ENCODE measurements at regions not wholly inside any gene's neighbourhood (a gene's known extent, or its start where the extent isn't known, plus 50 kb on each side); places are given as distances from the start of the nearest gene placed in this dataset.

DNA sequence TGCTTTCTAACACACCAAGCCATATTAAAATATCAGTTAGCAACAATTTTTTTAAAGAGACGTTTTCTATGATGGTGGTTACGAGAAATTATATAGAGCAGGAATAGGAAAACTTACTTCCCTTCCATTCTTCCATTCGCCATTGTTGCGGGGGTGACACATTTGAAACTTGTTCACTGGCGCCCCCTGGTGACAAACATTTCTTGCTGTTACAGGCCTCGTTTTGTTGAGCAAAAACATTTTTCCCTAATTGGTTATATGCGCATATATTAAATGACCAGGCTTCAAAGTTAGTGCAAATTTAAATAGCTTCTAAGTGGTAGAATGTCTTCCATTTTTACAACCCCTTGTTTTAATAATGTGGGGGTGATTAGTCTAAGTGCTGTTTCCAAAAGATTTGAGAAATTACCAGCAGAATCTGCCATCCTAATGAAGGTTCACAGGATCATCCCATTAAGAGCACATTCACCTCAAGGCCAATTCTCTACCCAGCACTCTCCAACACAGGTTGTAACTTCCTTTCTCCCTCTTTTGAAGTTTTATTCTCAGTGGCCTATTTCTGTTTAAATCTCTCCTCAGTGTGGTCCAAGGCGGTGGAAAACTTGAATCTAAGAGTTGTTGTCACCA lies 1124.7 kb downstream of the FLRT2 start:
- DNase-seq (ENCODE audit: low read depth in 1 of 2, low spot score in 1 of 2): no peak

DNA sequence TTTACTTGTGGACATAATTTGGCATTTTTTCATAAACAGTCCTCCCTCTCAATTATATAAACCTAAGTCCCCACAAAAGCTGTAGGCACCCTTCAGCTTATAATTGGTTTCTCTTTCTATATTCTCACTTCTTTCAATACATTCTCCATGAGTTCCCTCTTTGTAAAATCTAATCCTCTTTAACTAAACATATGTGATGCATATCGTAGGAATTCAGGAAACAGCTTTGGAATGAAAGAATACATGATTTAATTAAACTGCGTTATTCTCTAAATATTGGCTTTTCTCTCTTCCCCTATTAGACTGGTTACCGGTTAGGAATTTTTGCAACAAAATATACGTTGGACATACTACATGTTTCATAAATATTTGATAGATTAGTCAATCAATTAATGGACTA lies 1122.6 kb downstream of the FLRT2 start:
- DNase-seq (ENCODE audit: low read depth in 1 of 2, low spot score in 1 of 2): no peak

GRCh38 chr14:86646696-86647690 lies 1117.0 kb downstream of the FLRT2 start:
- DNase-seq (ENCODE audit: low read depth in 1 of 2, low spot score in 1 of 2): no peak

- DNase-seq (ENCODE audit: low read depth in 1 of 2, low spot score in 1 of 2): no peak
Observed at GRCh38 chr14:86646125-86646524, 1116.2 kb downstream of the FLRT2 start.

GRCh38 chr14:86641310-86641709 lies 1111.4 kb downstream of the FLRT2 start:
- DNase-seq (ENCODE audit: low read depth in 1 of 2, low spot score in 1 of 2): no peak

DNA sequence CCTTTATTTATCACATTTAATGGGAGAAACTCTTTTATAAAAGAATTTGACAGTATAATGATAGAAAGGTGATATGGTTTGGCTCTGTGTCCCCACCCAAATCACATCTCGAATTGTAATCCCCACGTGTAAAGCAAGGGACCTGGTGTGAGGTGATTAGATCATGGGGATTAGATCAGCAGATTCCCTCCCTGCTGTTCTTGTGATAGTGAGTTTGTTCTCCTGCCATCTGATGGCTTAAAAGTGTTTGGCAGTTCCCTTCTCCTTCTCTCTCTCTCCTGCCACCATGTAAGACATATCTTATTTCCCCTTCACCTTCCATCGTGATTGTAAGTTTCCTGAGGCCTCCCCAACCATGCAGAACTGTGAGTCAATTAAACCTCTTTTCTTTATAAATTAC lies 1110.3 kb downstream of the FLRT2 start:
- DNase-seq (ENCODE audit: low read depth in 1 of 2, low spot score in 1 of 2): no peak

GRCh38 chr14:86639666-86640065 lies 1109.7 kb downstream of the FLRT2 start:
- DNase-seq (ENCODE audit: low read depth in 1 of 2, low spot score in 1 of 2): no peak

DNA sequence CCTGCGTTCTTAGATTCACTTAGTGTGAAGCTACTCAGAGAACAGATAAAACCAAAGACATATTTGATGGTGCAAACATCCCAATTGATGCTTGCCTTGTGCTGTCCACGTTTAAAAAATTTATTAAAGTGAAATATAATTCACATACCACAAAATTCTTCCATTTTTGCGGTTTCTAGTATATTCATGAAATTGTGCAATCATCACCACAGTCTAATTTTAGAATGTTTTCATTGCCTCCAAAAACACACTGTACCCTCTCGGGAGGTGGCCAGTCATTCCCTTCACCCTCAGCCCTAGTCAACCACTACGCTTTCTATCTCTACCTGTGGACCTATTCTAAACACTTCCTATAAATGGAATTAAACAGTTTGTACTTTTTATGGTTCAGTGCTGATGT lies 1109.2 kb downstream of the FLRT2 start:
- no peak for DNase-seq (ENCODE audit: low read depth in 1 of 2, low spot score in 1 of 2)

- DNase-seq (ENCODE audit: low read depth in 1 of 2, low spot score in 1 of 2): no peak
Observed at GRCh38 chr14:86627080-86627479, 1097.1 kb downstream of the FLRT2 start.

GRCh38 chr14:86626530-86626929 lies 1096.6 kb downstream of the FLRT2 start:
- DNase-seq (ENCODE audit: low read depth in 1 of 2, low spot score in 1 of 2): no peak

- DNase-seq (ENCODE audit: low read depth in 1 of 2, low spot score in 1 of 2): no peak
Observed at GRCh38 chr14:86625637-86626036, 1095.7 kb downstream of the FLRT2 start.

- no peak for DNase-seq (ENCODE audit: low read depth in 1 of 2, low spot score in 1 of 2)
Observed at GRCh38 chr14:86619726-86620125, 1089.8 kb downstream of the FLRT2 start.

DNA sequence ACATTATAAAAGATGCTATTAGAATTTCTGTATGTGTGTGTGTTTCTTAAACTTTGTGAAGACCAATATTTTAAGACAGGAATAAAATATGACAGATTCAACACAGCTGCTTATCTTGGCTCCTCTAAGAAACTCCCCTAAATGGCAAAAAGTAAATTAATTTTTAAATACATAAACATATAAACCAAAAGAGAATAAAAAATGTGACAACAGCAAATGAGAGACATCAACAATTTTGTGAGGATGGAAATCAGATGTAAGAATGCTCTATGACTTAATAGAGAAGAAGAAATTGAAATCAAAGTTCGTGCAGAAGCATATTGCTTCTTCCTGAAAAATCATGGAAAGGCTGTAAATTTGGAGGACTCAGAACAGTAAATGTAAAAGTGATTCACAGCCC lies 1083.8 kb downstream of the FLRT2 start:
- no peak for DNase-seq (ENCODE audit: low read depth in 1 of 2, low spot score in 1 of 2)

- no peak for DNase-seq (ENCODE audit: low read depth in 1 of 2, low spot score in 1 of 2)
Observed at GRCh38 chr14:86613126-86613525, 1083.2 kb downstream of the FLRT2 start.

DNA sequence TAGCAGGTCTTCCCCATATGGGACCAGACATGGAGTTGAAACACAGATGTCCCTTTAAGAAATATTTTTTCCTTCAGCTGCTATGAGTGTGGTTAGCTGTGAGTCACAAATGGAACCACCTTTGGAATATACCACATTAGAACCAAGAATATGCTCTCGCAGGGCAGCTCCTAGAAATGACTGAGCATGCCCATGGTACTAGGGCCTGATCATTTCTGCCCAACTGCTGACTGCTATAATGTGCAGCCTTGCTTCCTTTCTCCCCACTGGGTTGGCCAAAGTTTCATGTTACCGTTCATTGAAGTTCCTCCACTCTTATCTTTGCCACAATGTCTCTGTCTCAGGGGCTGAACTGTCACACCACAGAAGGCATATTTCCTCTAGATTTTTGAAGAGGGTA lies 1074.6 kb downstream of the FLRT2 start:
- DNase-seq (ENCODE audit: low read depth in 1 of 2, low spot score in 1 of 2): no peak

- no peak for DNase-seq (ENCODE audit: low read depth in 1 of 2, low spot score in 1 of 2)
Observed at GRCh38 chr14:86602263-86602662, 1072.3 kb downstream of the FLRT2 start.

DNA sequence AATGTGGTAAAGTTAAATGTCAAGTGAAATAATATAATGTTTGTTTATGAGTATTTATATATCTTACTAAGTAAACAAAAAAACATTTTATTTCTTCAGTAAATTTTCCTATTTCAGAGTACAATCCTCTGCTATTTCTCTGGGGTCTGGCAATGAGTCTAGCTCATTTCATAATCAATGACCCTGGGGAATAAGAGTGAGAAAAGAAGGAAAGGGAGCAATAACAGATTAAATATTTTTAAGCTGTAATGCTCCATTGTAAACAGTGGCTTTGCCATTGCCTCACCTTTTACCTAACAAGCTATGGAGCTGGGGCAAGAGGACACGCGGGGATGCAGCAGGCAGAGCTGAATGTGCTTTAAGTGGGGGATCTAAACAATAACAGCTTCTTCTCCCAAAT lies 1071.9 kb downstream of the FLRT2 start:
- DNase-seq (ENCODE audit: low read depth in 1 of 2, low spot score in 1 of 2): no peak

GRCh38 chr14:86597279-86597678 lies 1067.3 kb downstream of the FLRT2 start:
- DNase-seq (ENCODE audit: low read depth in 1 of 2, low spot score in 1 of 2): no peak

- no peak for DNase-seq (ENCODE audit: low read depth in 1 of 2, low spot score in 1 of 2)
Observed at GRCh38 chr14:86596024-86596423, 1066.1 kb downstream of the FLRT2 start.

DNA sequence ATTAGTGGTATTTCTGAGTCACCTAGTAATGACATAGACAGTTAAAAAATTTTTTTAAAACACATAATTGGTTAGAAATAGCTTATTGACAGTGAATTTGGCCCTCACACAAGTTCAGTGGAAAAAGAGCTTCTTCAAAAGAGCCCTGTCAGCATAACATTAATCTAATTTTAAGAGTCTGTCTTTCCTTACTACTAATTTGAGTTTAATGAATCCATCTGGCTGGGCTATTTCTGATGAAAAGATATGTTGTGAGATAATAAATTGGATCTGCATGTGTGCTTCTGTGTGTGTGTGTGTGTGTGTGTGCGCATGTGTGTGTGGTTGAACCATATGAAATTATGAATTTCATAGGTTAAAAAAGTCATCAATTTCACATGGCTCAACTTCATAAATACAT lies 1045.2 kb downstream of the FLRT2 start:
- DNase-seq (ENCODE audit: low read depth in 1 of 2, low spot score in 1 of 2): no peak

GRCh38 chr14:86574778-86575129 lies 1044.8 kb downstream of the FLRT2 start:
- no peak for DNase-seq (ENCODE audit: low read depth in 1 of 2, low spot score in 1 of 2)

- DNase-seq (ENCODE audit: low read depth in 1 of 2, low spot score in 1 of 2): no peak
Observed at GRCh38 chr14:86574051-86574777, 1044.3 kb downstream of the FLRT2 start.

Measured in stimulated activated CD4-positive, alpha-beta T cell treated with anti-CD3 and anti-CD28 coated beads, Interleukin-15, amount 100 ng/mL, for 1 hour (primary cell).